ENCODE measurements at regions not wholly inside any gene's neighbourhood (a gene's known extent, or its start where the extent isn't known, plus 50 kb on each side); places are given as distances from the start of the nearest gene placed in this dataset.
"Not testable (repeated sequence)": the region's sequence is repeated elsewhere in the genome, so short reads cannot be mapped to it uniquely, and the experiment has no call there.

DNA sequence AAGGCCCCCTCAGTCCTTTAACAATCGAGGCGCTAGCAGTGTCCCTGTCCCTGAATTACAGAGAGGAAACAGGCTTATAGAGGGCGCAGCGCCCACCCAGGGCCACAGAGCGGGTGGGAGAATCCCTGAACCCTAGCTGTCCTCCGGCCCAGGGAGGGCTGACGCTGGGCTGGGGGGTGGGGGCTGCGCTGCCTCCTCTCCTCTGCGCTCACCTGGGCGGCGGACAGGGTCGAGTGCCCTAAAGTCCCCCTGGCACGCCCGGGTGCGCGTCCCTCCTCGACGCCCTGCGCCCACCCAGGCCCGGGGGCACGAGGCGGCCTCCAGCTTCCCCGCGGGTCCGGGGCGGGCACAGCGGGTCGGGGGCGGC lies 200.4 kb upstream of the N4BP1 start:
- DNase-seq (ENCODE audit: low read depth in 4 of 4, low spot score in 3 of 4), result no peak

DNA sequence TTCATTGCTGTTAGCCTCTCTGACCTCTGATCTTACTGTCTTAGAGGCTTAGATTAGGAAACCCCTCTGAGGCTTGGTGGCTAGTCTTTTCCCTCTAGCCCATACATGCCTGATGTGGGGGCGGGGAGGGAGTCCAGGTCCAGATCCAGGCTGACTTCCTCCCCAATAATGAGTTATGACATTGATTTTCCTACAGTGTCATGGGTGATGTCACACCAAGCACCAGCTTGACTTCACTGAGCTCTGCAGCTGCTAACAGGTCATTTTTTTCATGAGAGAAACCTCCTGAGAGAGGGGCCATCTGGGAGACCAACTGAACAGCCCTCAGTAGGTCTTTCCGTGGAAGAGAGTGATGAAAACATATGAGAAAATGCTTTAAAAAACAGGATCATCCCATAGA lies 180.2 kb upstream of the N4BP1 start:
- no peak for DNase-seq (ENCODE audit: low read depth in 4 of 4, low spot score in 3 of 4)

DNA sequence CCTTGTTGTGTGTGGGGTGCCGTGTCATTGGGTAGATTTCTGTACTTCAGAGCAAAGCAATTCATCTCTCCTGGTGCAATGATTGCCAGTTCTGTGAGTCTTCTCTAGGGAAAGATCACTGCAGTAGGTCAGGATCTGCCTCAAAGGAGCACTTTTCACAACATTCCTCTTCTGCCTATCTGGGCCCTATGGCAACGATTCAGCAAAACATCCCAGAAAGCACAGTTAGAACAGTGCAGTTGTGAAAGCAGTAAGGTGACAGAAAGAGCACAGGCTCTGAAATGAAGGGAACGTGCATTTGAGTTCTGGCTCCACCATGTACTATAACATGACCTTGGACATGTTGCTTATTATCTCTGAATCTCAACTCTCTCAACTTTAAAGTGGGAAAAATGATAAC lies 178.5 kb upstream of the N4BP1 start:
- DNase-seq (ENCODE audit: low read depth in 4 of 4, low spot score in 3 of 4), result no peak

DNA sequence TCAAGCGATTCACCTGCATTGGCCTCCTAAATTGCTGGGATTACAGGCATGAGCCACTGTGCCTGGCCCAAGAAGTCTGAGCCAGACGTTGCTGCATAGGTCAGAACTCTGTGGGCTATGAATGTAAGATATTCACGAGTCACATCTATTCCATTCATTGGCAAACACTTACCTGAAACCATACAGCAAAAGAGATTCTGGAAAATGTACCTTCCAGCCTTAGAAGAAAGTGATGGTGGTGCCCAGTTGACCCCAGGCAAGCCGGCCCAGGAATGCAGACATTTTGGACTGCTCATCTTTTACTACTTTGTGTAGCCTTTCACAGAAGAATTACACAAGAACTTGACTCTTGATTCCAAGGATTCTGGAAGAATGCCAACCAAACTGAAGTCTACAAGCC lies 135.6 kb upstream of the N4BP1 start:
- DNase-seq (ENCODE audit: low read depth in 4 of 4, low spot score in 3 of 4), result no peak

DNA sequence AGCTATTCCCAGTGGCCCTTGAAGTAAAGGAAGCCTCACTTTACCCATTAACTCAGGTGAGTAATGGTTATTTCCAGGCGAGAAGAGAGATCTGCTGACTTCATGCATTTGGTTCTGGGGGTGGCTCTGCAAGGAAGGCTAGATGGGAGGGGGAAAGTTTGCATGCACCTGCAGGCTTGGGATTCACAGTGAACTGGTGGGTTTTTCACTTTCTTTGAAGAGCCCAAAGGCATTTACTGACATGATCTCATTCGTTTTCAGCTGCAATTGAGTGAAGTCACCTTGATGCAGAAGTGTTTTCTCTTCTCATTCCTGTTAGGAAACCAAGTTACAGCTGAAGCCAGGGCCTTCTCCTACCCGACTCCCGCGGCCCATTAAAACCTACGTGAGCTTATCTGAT lies 131.0 kb upstream of the N4BP1 start:
- DNase-seq (ENCODE audit: low read depth in 4 of 4, low spot score in 3 of 4), result no peak

DNA sequence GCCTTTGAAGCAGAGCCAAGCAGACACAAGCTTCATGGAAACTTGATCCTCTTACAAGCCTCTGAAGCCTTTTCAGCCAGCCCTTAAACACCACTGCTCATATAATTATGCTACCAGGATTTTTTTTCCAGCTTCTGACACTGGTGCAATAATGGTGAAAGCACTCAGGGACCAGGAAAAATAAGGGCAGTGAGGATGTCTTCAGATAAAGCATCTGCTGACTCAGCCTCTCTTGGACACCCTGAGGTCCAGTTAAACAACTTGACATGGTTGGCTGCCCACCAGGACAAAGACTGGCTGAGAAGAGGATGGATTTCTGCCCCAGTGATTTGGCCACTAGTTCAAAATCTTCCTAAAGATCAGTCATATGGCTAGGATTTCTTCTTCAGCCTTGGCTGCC lies 124.2 kb upstream of the N4BP1 start:
- DNase-seq (ENCODE audit: low read depth in 4 of 4, low spot score in 3 of 4), result no peak

DNA sequence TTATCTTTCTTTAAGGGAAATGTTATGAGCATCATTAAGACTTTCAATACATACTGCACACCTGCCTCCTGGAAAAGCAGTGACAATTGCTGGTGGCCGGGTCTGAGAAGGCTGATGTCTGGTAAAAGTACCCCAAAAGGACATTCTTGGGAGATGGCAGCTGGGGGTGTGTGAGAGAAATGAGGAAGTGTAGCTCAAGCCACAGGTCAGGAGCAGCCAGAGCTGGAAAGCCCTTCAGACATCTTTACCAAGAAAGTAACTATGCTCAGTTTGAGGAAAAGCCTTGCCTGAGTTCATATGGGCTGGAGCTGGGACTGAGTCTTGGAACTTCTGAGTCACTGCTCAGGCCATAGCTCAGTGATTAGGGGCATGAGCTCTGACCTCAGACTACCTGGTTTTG lies 94.7 kb upstream of the N4BP1 start:
- DNase-seq (ENCODE audit: low read depth in 4 of 4, low spot score in 3 of 4), result no peak

DNA sequence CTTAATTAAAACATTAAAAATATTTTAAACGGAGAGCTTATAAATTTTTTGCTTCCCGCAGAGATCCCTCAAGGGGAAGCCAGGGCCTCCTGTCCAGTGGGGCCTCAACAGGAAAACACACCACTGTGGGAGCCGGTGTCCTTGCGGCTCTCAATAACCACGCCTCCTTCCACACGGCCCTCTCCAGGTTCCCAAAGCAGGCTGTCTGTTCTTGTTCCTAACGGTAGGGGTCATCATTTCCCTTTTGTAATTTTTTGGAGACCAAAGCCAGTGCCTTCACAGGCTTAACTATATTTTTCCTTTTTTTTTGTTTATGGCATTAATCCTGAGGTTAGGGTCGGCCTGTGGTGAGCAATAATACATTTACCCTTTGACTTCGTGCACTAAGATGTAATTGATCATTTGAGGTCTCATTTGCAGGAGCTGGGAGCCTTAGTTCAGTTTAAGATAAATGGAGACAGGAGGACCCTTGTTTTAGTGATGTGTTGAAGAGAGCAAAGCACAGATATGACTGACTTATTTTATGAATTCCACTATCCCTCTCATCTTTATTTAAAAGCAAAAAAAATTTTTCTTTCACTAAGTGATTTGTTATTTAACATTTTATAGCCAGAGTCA lies 77.5 kb upstream of the N4BP1 start:
- peak; percentile 41 to 53 (median 48) for DNase-seq (ENCODE audit: low read depth in 4 of 4, low spot score in 3 of 4)

DNA sequence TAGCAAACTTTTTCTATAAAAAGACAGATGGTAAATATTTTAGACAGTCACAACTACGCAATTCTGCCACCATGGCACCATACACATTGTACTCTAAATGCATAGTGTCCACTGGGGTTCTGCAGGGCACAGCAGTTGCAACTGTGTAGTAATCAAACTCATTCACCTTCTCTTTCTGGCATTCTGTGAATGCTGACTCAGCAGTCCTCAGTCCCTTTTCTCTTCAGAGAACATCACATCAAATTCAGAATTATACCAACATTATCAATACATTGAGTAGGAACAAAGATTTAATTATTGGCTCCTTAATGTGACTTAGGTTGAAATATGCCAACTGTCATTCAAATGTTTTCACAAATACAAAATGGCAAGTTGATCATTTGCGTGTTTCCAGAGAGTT lies 74.2 kb upstream of the N4BP1 start:
- no peak for DNase-seq (ENCODE audit: low read depth in 4 of 4, low spot score in 3 of 4)

DNA sequence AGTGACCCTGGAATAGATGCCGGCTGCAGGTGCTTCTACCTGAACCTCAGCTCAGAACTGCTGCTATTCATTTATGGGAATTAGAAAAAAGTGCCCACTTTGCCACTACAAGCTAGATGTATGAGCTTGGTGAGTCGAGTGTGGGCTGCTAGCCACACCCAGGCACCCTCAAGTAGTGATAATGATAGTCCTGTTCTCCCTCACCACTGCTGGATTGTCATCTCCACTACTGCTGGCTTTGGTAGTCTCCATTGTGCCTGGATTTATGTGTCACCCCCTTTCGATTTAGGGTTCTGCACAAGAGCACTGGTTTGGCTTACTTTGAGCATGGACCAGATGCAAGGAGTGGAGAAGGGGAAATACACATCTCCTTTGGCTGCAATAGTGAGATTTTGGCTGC lies 73.0 kb upstream of the N4BP1 start:
- no peak for DNase-seq (ENCODE audit: low read depth in 4 of 4, low spot score in 3 of 4)

DNA sequence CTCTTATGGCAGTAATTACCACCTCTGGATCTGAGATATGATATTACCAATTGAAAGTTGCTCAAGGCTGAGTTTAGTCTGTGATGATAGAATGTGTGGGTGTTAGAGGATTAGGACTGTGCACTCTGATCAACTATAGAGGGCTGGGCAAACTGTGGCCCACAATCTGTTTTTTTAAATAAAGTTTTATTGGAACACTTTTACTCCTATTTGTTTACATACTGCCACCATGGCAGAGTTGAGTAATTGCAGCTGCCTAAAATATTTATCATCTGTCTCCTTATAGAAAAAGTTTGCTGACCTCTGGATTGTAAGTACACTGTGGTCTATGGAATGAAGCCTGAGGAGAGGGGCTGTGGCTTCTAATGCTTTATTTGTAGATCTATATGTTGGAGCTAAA lies 71.5 kb upstream of the N4BP1 start:
- DNase-seq (ENCODE audit: low read depth in 4 of 4, low spot score in 3 of 4), result no peak

DNA sequence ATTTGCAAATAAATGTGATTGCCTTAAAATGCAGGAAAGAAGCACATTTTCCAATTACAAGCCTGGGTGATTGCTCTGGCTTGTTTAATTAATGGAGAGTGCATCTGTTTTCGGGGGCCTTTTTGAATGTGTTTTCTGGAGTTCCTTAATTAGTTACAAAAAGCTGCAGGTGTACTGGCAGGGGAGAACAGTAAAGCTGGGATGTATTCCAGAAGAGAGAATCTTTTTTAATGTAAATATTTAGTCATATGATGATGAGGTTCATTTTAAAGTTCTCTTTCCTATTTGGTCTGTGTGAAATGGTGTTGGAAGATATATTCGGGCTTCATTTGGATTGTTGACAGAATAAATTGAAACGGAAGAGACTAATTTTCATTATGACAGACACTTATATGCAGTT lies 70.9 kb upstream of the N4BP1 start:
- no peak for DNase-seq (ENCODE audit: low read depth in 4 of 4, low spot score in 3 of 4)

DNA sequence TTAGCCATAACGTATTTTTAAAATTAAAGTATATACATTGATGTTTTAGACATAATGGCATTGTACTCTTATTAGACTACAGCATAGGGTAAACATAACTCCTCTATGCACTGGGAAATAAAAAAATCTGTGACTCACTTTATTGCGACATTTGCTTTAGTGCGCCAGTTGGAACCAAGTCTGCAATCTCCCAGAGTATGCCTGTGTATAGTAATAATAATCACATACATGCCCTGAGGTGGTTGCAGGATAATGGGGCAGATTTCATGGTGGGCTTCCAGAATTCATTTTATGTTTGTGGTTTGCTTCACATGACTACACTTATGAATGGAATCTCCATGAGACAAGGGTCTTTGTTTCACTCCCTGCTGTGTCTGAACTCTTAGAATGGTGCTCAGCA lies 66.9 kb upstream of the N4BP1 start:
- no peak for DNase-seq (ENCODE audit: low read depth in 4 of 4, low spot score in 3 of 4)

DNA sequence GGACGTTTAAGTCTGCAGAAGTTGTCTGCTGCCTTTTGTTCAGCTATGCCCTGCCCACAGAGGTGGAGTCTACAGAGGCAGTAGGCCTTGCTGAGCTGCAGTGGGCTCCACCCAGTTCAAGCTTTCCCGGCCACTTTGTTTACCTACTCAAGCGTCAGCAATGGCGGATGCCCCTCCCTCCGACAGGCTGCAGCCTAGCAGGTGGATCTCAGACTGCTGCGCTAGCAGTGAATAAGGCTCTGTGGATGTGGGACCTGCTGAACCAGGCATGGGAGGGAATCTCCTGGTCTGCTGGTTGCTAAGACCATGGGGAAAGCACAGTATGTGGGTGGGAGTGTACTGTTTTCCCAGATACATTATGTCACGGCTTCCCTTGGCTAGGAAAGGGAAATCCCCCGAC lies 58.2 kb upstream of the N4BP1 start:
- not testable (repeated sequence) for DNase-seq (ENCODE audit: low read depth in 4 of 4, low spot score in 3 of 4)

DNA sequence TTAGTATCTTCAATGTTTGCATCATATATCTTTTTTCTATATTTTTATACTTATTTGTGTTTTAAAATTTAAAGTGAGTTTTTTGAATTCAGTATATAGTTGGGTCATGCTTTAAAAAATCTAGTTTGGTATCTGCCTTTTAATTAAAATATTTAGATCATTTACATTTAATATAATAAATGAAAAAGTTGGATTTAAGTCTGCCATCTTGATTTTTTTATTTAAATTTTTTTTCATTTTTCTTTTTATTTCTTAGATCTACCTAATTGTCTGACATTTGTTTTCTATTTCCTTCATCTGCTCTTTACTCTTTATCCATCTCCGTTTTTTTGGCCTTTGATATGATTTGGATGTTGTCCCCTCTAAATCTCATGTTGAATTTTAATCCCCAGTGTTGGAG lies 50.0 kb upstream of the N4BP1 start:
- DNase-seq (ENCODE audit: low read depth in 4 of 4, low spot score in 3 of 4), result no peak
